ENCODE measurements at regions not wholly inside any gene's neighbourhood (a gene's known extent, or its start where the extent isn't known, plus 50 kb on each side); places are given as distances from the start of the nearest gene placed in this dataset.

DNA sequence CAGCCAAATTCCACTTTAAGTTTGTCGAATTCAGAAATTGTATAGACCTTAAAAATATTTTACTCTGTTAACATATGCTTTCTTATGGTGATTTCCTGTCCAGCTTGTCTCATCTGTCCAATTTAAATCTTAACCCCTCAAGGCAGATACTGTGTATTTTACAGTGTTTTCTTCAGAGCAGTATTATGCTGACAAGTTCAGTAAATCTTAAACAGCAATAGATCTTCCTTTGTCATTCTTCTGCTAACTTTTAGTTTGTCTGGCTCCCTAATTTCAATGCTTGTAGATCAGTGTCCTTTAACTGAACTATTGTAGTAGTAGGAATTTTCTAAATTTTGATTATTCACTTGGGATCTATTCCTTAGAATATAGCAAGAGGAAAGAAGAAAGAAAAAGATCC lies 52.8 kb upstream of the MEIS1 start:
- DNase-seq = no peak

DNA sequence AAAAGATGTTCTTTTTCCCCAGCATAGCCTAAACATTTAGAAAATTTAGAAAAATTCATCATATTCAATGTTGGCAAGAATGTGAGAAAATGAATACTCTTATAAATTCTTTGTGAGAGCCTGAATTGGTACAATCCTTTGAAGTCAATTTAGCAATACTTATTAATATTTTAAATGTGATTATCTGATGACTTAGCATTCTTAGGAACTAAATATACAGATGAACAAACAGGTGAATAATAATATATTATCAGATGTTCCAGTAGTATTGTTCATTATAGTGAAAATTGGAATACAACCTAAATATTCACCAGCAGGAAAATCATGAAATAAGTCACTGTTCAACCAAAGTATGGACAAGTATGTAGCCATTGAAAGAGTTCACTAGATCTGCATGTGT lies 55.5 kb upstream of the MEIS1 start:
- DNase-seq = no peak

DNA sequence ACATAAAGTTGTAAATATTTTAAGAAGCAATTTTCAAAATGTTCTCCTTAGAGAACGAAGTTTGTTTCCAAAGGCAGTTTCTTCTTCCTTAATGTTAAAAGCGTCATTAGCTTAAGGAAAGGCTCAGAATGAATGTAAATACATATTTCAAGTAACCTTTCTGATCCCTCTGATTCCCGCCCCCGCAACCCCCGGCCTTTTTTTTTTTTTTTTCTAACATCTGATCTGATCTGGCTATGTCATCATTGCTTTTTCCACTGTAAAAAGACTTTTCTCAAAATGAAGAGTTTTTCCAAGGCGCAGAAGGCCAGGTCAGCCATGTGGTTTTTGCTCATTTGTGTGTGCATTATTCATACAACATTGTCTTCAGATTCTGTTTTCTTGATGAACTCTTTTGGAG lies 57.1 kb upstream of the MEIS1 start:
- DNase-seq = no peak

DNA sequence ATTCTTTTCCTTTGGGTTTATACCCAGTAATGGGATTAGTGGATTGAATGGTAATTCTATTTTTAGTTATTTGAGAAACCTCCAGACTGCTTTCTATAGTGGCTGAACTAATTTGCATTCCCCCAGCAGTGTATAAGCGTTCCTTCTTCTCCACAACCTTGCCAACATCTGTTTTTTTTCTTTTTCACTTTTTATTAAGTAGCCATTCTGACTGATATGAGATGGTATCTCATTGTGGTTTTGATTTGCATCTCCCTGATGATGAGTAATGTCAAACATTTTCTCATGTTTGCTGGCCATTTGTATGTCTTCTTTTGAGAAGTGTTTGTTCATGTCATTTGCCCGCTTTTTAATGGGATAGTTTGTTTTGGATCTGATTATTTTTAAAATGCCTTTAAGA lies 64.1 kb upstream of the MEIS1 start:
- no peak for DNase-seq

DNA sequence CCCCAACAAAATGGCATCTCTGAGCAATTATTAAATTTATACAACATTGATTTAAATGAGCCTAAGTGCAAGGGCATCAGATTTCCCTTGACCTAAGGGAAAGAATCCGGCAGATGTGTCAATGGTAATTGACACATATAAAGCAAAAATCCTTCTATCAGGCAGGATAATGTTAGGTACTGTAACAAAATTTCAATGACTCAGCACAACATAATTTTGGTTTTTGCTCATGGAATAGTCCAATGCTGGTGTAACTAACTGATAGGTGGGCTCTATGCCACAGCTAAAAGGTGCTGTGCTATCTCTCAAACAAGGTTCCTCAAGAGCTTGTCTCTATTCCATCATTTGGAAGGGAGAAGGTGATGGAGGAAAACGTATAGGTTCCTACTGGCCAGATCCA lies 68.3 kb upstream of the MEIS1 start:
- no peak for DNase-seq

DNA sequence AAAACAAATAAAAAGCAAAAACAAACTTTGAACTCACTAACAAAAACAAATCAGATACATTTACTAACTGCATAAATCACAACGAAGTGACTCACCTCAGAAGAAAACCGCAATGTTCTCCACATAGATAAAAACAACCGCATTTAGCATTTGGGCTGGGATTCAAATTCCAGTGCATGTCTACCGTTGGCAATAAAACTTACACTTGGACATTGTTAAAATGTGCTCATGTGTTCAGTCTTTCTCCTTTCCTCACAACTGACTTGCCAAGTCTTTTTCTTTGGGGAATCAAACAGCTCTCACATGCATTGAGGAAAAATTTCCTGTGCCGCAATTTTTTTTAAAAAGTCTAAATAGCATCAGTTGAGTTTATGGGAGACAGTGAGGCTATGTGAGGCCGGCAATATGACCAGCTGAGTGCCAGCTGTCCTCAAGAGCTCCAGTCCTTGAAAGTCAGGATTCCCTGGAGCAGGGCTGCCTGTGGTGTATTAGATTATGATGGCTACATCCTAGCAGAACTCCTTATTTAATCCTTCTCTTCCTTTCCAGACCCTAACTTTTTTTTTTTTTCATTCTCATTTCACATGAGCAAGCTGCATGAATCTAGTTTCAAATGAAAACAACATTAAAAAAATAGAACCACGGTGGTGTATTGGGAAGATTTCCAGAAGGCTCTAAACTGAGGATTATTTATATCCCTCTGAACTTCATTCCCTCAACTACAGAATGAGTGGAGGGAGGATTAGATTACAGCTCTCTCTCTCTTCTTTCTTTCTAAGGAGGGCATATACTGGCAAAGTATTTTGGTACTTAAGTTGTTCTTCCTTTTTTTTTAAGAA lies 70.2 kb upstream of the MEIS1 start:
- no peak for DNase-seq

DNA sequence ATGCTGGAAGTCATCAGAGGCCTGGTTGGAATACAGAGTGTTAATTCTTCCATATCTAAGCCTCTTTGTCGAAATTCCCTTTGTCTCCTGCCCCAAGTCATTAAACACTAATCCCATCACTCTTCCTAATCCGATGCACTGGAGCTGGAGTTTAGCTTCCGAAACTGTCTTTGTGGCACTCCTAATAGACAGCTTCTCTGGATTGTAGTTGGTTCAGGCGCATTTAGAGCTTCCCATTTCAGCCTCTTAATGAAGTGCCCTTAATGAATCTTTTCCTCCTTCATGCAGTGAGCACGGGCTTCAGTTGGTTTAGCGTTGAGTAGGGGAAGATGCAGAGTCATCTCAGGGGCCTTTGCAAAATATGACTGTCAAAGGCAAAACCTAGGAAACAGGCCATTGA lies 72.2 kb upstream of the MEIS1 start:
- no peak for DNase-seq

DNA sequence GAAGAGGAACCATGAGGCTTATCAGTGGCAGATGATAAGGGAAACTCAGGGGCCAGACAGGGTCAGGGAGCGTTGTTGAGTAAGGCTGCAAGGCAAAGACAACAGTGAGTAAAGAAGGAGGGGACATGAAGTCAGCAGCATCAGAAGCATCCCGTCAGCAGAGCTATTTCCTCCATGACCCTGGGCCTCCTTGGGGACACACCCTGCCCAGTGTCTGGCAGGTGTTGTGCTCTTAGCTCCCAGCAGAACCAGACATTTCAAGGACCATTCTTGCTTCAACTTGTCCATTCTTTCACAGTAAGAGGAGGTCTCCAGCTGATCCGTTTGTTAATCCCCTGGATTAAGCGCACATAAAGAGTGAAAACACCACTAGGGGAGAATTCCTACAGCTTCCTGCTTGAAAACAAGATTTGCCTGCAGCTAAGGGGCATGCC lies 88.7 kb upstream of the MEIS1 start:
- no peak for DNase-seq

DNA sequence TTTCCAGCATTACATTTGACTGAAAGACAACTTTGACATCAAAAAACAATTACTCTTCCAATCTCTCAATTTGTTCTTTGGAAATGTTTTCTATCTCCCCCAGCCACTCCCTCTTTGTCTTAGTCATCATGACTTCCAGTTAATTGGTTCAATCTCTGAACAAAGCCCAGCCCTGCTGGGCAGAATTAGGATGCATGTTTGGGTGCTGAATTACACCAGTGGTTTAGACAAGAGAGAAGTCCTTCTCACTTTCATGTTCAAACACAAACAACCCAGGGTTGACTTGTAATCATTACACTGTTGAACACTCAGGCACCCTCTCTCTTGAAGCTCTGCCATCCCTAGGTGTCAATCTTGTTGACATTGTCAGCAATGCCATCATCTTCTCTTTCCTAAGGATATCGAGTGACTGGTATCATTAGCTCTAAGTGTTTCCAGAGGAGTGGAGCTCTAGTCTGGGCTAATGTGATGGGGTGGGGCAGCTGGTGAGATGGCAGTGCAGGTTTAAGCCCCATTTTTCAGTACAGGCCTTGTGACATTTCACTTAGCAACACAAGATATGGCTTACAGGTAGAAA lies 90.8 kb upstream of the MEIS1 start:
- DNase-seq = no peak

DNA sequence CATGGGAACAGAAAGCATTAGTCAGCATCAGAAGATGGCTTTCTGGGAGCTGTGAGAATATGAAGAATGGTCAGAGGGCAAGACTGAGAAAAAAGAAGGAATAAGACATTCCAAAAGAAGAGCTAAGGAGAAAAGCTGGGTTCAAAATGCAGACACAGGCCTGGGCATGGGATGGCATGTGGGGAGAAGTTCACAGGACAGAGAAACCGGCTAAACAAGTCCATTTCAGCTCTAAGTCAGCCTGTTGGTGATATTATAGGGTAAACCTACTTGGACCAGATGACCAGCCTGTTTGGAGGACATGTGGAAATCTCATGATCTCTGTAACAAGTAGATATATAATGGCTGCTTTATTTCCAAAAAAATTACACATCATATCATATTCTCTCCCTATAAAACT lies 91.7 kb upstream of the MEIS1 start:
- no peak for DNase-seq

DNA sequence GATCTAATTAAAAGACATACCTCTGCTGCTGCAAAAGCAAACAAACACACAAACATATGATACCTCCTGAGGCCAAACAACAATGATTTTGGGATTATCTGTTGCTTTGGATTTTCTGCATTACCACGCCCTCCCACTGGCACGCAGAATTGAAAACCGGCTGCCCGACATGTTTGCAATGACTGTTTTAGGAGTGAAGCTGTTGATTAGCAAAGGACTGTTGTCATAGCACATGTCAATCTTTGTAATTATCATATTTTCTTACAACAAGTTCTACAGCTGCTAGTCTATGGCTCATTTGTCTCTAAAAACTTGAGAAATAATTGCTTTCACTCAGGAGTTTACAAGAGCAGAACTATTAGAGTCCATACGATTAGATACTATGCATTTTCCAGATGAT lies 94.4 kb upstream of the MEIS1 start:
- DNase-seq = no peak

DNA sequence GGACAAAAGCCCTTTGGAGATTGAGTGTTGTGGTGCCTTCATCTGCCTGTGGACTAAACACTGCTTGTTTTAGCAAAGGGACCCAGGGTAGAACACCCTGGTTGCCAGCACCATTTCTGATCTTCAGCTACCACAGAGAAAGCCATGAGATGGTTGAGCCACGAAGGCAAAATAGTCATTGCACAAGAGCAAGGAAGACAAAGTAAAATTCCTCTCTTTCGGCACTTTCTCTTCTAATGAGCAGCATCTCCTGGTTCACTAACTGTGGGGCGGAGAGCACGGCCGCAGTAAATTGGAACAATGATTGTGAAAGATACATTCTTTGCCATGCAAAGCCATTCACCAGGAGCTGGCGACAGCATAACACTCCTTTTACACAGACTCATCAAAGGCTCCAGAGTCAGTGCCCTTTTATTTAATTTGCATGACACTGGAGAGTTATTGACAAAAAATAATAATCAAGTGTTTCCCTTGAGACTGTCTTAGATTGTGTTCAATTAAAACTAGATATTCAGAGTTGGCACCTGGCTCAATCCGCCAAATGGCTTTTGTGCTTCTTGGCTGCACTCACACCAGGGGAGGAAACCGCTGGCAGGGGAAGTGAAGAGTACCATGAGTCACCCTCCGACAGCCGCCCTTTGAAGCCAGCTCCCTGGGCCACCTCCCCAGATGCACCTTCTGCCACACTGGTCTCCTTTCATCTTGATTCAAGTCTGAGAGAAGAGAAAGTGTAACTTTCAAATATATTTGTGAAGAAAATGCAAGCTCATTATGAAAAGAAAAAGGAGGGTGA lies 100.5 kb upstream of the MEIS1 start:
- DNase-seq = no peak

DNA sequence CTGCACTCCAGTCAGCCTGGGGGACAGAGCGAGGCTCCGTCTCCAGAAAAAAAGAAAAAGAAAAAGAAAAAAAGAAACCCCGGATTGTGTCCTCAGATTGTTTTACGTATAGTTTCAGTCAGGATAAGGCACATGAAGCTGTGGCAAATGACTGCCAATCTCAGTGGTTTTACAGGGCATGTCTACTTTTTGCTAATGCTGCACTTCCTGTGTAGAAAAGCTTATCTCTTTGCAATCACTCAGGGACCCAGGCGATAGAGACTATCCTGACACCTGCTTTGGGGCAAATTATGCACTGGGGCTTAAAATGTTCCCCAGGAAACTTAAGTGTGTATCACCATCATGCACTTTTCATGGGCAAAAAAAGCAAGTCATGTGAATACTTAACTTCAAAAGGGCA lies 103.7 kb upstream of the MEIS1 start:
- DNase-seq = no peak

DNA sequence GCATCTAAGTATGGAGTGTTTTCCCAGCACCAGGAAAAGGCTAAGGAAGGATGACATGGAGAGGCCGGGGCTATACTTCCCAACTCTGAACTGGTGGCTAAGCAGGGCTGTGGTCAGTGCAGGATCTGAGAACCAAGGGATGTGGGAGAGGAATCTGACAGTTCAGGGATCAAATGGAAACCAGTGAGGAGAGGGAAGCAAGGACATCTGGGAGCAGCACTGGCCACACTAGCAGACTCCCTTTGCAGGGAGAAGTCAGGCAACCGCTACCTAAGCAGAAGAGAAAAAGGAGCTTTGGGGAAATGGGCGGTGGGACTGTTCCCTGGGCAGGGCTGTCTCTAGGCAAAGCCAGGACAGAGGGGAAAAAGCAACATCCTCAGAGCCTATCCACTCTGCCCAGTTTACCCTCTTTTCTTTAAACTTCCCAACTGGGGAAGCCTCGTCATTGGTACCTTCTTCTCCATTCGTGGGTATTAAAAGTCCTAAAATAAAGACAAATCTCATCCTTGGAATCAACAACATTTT lies 105.8 kb upstream of the MEIS1 start:
- DNase-seq = no peak

DNA sequence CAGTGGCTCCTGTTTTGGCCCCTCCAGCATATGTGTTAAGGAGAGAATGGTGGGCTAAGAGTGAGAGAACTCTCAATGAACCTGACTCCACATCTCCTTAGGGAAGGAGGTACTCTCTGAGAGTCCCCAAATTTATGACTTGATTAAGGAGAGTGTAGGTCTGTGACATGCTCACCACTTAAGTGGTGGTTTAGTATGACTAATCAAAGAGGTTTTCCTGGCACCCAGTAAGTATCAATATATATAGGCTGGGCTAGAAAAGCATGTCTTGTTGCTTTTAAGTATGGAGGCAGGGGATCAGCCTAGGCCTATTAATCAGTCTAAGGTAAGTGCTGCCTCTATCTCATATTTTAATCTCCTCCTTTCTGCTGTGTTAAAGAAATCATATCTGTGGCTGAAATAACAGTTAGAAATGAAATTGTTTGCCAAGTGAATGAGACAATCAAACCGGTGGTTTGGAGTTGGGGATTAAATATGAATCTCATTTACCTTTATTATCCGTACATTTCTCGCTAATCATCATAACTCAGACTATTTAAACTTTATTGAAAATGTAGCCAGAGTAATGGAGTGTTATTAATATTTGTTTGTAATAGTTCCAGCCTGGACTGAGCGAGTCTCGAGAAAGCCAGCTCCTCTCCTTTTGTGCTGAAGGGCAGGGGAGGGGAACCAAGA lies 107.7 kb upstream of the MEIS1 start:
- no peak for DNase-seq

DNA sequence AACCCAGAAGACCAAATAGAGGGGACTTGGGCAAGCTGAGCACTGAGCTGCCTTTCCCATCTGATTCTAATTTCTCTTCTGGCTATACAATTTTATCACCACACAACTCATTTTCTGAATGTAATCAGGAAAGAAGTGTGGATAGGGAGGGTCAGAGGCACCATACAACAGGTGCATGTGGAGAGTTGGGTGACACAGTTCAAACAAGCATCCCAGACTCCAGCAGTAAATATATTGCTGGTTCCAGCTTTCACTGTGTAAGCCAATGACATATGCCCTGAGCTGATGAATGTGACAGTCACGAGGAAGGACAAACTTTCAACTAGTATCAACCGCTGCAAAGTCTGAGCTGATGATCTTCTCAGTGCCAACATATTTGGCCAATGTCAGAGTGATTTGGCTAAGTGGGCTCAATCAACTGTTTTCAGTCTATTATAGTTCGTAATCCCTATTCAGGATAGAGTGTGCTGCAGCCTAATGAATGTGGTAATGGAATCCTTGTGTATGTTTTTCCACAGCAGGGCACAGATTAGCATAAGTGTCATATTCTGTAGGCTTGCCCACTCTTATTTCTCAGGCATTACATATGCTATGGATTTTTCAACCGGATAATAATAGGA lies 109.9 kb upstream of the MEIS1 start:
- no peak for DNase-seq

DNA sequence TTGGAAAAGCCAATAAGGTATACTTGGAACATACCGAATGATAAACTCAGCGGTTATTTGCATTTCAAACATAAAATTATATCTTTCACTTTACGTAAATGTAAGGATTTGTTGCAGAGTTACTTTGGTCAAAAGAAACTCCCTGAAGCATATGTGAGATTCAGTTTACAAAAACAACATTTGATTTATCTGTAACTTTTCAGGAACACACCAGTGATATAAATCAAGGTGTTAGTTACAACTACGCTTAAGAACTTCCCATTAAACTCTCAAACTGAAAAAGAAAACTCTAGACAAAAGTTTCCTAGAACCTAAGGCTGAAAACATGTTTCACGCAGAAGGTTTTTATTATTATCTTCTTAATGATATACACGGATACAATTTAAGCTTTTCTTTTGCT lies 110.6 kb upstream of the MEIS1 start:
- DNase-seq = no peak

DNA sequence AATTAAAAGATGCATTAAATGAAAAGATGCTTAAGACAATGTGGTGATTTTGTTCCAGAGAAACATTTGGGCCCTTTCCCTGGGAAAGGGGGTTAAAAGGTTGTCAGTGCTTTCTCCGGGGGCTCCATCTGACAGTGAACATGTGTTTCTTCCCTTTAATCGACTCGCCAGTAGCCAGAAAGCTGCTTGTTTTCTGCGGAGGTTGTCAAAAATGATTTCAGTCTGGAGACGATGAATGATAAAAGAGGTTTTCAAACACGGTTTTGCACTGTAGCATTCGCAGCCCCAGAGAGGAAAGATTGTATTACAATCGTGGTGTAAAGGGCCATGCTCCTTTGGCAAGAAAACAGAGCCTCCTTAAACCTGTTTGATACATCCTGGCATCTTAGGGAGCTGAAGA lies 111.5 kb upstream of the MEIS1 start:
- DNase-seq = no peak

DNA sequence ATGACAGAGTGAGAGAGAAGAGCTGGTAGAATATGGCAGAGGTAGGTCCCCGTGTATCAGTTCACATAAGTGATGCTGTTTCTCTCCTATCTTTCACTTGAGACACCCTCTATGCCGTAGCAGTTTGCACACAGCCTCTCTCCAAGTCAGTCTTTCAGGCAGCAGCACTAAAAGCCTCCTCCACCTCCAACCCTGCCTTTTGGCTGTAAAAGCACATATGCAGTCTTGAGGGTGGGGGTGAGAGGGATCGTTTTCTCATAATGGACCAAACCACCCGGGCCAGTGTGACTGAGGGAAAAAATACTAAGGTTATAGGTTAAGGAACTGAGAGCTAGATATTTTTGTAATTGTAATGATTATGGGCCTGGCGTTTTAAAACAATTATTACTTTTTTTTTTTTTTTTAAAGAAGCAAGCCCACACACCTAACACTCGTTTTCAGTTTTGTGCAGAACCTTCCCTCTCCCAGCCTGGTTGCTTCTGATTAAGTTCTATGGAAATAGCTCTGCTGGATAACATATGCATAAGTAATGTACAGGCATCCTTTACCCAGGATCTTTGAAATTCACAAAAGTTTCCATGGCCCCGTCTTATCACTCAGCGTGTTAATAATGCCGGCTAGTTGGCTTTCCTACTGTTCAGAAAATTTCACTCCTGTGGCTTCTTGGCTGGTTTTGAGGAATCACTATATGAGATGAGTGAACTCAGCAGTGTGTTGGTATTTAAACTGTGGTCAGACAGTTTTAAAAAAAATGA lies 112.2 kb upstream of the MEIS1 start:
- DNase-seq = no peak

DNA sequence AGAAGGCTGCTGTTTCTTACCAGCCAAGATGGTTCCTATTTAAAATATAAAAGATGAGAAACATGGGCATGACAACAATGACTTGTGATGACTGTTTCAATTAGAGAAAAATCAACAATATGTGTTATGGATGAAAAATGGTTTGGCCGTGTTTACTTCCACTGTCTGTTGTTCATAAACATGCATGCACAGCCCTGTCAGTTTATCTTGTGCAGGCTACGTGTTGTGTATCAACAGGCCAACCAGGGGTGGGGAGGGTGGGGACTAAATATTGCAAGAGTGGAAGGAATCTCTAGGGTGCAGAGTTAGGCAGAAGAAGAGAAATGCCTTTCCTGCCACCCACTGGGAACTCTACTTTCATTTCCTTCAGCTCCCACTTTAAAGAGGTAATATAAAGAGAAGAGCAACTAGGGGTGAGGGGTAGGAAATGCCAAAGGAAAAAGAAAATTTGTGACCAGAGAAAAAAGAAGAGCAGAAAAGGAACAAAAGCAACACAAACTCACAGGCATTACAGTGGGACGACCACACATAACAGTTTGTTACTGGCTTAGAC lies 116.8 kb upstream of the MEIS1 start:
- no peak for DNase-seq

DNA sequence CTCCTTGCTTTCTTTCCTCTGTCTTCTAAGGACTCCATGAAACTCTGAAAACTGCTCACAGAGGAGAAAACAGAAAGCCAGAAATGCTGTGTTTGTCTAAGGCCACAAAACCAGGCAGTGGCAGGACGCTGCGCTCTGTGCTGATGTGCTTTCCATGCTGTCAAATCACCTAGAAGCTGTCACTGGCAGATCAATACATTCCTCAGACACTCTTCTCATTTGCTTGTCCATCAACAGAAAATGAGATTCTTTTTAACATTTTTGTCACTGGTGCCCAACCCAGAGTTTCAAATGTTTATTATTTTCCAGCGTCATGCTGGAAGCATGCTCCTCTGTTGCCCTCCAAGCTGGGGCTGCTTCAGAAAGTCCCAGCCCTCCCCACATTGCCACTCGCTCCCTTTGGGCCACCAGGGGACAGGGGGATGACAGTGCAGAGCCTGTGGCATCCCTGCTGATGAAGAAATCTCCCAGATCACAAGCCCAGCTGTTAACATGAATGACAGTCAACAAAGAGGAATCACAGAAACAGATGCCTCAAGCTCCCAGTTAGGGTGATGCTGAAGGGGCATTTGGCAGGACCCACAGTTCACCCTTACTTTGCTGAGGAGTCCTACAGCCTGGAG lies 117.5 kb upstream of the MEIS1 start:
- no peak for DNase-seq

All from stimulated activated CD4-positive, alpha-beta T cell treated with anti-CD3 and anti-CD28 coated beads, Interleukin-4, amount 100 ng/mL, for 24 hours (primary cell).